Ishikawa (cell line): ENCODE measurements at regions not wholly inside any gene's neighbourhood (a gene's known extent, or its start where the extent isn't known, plus 50 kb on each side); places are given as distances from the start of the nearest gene placed in this dataset.

Experiments
- CEBPB ChIP-seq: IDR thresholded peaks from 2 replicates; pipeline ENCODE4 v1.6.1; 2012
- CREB1 ChIP-seq: IDR thresholded peaks from 2 replicates; pipeline ENCODE4 v1.6.1; 2012; ENCODE audit warnings: low read depth
- EGR1 ChIP-seq: IDR thresholded peaks from 2 replicates; pipeline ENCODE4 v1.6.1; 2012
- EP300 ChIP-seq: IDR thresholded peaks from 2 replicates; pipeline ENCODE4 v1.6.1; 2012; ENCODE audit warnings: borderline replicate concordance
- FOXM1 ChIP-seq: IDR thresholded peaks from 2 replicates; pipeline ENCODE4 v1.6.1; 2012; ENCODE audit warnings: low read depth, borderline replicate concordance
- NFIC ChIP-seq: IDR thresholded peaks from 2 replicates; pipeline ENCODE4 v1.6.1; 2012
- RAD21 ChIP-seq: IDR thresholded peaks from 2 replicates; pipeline ENCODE4 v1.6.1; 2012; ENCODE audit warnings: low read depth
- REST ChIP-seq: IDR thresholded peaks from 2 replicates; pipeline ENCODE4 v1.6.1; 2012; ENCODE audit warnings: low read depth, mild to moderate bottlenecking
- TAF1 ChIP-seq: IDR thresholded peaks from 2 replicates; pipeline ENCODE4 v1.6.1; 2012; ENCODE audit warnings: low read depth, mild to moderate bottlenecking
- TCF12 ChIP-seq: IDR thresholded peaks from 2 replicates; pipeline ENCODE4 v1.6.1; 2012; ENCODE audit warnings: low read depth
- TEAD4 ChIP-seq: IDR thresholded peaks from 2 replicates; pipeline ENCODE4 v1.6.1; 2012
- USF1 ChIP-seq: IDR thresholded peaks from 2 replicates; pipeline ENCODE4 v1.6.1; 2012
- YY1 ChIP-seq: IDR thresholded peaks from 2 replicates; pipeline ENCODE4 v1.6.1; 2012; ENCODE audit warnings: low read depth
- ZBTB7A ChIP-seq: IDR thresholded peaks from 2 replicates; pipeline ENCODE4 v1.6.1; 2012; ENCODE audit warnings: low read depth
- TF ChIP-seq, protein P1 (sequence below): IDR thresholded peaks from 2 replicates; pipeline ENCODE4 v1.6.1; 2012

- TF ChIP-seq FOXM1: no peak
- TF ChIP-seq CEBPB: no peak
- TF ChIP-seq EP300: peak; percentile 43; the same call in 1 of the 2 replicates
- TF ChIP-seq USF1: peak; percentile 51
- no peak for TF ChIP-seq ZBTB7A
- no peak; the same call in 1 of the 2 replicates for TF ChIP-seq TCF12
- TF ChIP-seq YY1: no peak
- TF ChIP-seq EGR1: peak; percentile 61
- no peak for TF ChIP-seq REST
- peak; percentile 16; the same call in 1 of the 2 replicates for TF ChIP-seq RAD21
- peak; percentile 78 for TF ChIP-seq NFIC
- TF ChIP-seq, protein P1, sequence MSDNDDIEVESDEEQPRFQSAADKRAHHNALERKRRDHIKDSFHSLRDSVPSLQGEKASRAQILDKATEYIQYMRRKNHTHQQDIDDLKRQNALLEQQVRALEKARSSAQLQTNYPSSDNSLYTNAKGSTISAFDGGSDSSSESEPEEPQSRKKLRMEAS: peak; percentile 43; the same call in 1 of the 2 replicates
- no peak for TF ChIP-seq TAF1
- no peak for TF ChIP-seq CREB1
- TF ChIP-seq TEAD4: no peak
Observed at GRCh38 chr2:2846332-2847208, 515.5 kb upstream of the MYT1L start.

GRCh38 chr2:2845806-2846315 is 514.8 kb upstream of the MYT1L start:
- TF ChIP-seq USF1 (no peak), CEBPB (no peak), REST (no peak), ZBTB7A (no peak), RAD21 (no peak), FOXM1 (no peak), TEAD4 (no peak), YY1 (no peak), CREB1 (no peak), NFIC (no peak), EGR1 (no peak), TAF1 (no peak), TCF12 (no peak), EP300 (no peak)
- TF ChIP-seq, protein P1: no peak

DNA sequence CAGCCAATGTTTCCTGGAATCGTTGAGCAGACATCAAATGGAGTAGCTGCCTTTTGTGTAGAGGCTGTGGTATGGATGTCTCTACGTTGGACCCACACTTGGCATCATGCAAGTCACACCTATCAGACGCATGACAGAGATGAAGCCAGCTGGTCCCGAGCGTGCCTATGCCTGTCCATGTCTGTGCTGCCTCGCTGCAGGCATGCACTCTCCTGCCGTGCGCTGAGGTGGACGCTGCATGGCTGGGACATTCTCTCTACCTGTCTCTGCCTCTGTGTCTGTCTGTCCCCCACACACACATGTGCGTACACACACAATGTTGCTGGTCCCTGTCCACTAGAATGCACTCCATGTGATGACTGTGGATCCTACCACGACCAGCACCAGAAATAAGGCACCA is 514.2 kb upstream of the MYT1L start:
- TF ChIP-seq TAF1 (no peak), TEAD4 (no peak), TCF12 (no peak), EP300 (no peak), EGR1 (no peak), NFIC (no peak), CEBPB (no peak), FOXM1 (no peak), ZBTB7A (no peak), USF1 (no peak), CREB1 (no peak)
- TF ChIP-seq, protein P1: no peak

- TF ChIP-seq RAD21 (peak; percentile 55), FOXM1 (no peak)
Observed at GRCh38 chr2:2843969-2844548, 513.0 kb upstream of the MYT1L start.

- TF ChIP-seq EGR1 (no peak), TAF1 (no peak), USF1 (no peak), RAD21 (no peak), TEAD4 (no peak), FOXM1 (no peak), CEBPB (no peak), EP300 (no peak), TCF12 (no peak), CREB1 (no peak), YY1 (no peak), REST (no peak)
- TF ChIP-seq, protein P1: no peak
Observed at GRCh38 chr2:2842466-2842865, 511.4 kb upstream of the MYT1L start.
